ENCODE measurements at regions not wholly inside any gene's neighbourhood (a gene's known extent, or its start where the extent isn't known, plus 50 kb on each side); places are given as distances from the start of the nearest gene placed in this dataset.
A peak's percentile ranks its signal among the peaks of the same experiment; 100 is the strongest.
"Not testable (repeated sequence)": the region's sequence is repeated elsewhere in the genome, so short reads cannot be mapped to it uniquely, and the experiment has no call there.

DNA sequence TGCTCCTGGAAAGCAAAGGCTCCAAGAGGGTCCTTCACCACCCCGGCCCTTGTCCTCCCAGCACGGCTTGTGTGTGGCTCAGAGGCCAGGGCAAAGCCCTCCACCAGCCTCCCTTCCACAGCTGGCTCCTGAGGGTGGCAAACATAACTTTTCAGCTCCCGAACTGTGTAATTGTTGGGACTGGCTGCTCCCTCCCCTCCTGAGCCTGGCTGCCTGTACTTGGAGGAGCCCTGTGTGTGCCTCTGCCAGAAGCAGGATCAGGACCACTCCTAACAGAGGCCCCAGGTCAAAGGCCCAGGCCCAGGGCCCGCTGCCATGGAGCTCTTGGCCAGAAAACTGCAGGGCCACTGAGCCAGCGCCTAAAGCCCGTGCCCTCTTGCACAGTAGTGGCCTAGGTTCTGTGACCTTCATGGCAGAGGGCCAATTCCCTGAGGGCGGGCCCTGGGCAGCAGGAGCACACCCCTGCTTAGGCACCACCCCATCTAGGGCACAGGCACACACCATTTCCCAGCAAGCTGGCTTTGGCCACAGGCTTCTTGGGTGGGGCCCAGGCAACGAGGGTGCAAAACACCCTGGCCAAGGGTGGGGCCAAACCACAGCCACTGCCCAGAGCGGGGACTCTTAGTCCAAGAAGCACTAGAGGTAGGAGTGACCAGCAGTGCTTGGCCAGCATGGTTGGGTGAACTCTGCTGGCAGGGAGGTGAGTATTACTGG lies 201.2 kb downstream of the TBC1D2B start:
- DNase-seq, result not testable (repeated sequence)

- peak; percentile 16 for DNase-seq
These were observed 202.3 kb downstream of the TBC1D2B start for GRCh38 chr15:77875066-77875721.

DNA sequence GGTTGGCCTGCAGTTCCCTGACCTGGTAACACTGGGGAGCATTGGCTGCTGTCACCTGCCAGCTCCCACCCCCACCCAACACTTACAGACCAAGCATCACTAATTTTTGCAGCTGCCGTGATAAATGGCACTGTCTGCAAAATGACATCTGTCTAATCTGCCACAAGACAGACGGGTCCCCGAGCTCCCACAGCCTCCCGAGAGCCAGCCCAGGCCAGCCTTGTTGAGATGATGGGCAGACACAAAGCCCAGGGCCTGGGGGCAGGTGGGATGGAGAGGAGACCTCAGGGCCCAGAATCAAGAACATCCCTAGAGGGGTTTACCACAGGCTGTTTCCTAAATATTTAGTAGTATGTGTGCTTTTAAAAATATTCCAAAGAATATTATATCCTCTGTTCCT lies 203.4 kb downstream of the TBC1D2B start:
- DNase-seq, result no peak

- not testable (repeated sequence) for DNase-seq
These were observed 204.7 kb downstream of the TBC1D2B start for GRCh38 chr15:77872521-77873425.

GRCh38 chr15:77871852-77872371 lies 205.6 kb downstream of the TBC1D2B start:
- no peak for DNase-seq

DNA sequence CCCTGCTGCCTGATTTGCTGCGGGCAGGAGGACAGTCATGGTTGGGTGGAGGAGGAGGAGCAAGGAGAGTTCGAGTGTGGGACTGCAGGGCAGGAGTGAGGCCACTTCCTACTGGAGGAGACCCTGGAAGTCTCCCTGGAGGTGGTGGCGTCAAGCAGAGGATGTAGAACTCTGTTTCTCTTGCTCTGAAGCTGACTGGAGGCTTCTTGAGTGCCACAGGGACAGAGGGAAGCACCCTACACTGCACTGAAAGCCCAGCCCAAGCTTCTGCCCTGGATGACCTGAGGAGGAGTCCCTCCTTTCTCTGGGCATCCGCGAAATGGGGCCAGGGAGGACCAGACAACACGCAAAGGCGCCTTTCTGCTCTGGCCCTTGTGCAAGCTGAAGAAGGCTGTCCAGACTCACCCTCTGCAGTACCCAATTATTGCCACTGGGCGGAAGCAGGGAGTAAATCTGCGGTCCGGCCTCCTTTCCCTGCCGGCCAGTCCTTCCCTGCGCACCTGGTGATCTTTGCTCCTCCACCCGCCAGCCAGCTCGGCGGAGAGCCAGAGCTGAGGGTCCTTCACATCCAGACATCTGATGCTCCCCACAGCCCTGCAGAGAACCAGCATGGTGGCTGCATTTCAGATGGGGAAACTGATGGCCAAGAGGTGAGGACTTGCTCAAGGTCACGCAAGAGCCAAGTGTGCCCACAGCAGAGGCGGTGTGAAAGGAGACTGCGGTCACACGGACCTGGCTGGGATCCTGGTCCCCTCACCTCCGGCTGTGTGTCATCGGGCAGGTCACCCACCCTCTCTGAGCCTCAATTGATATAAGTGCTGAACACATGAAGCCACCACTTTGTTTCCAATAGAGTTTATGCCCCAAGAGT lies 207.1 kb downstream of the TBC1D2B start:
- DNase-seq, result peak; percentile 12 to 23

DNA sequence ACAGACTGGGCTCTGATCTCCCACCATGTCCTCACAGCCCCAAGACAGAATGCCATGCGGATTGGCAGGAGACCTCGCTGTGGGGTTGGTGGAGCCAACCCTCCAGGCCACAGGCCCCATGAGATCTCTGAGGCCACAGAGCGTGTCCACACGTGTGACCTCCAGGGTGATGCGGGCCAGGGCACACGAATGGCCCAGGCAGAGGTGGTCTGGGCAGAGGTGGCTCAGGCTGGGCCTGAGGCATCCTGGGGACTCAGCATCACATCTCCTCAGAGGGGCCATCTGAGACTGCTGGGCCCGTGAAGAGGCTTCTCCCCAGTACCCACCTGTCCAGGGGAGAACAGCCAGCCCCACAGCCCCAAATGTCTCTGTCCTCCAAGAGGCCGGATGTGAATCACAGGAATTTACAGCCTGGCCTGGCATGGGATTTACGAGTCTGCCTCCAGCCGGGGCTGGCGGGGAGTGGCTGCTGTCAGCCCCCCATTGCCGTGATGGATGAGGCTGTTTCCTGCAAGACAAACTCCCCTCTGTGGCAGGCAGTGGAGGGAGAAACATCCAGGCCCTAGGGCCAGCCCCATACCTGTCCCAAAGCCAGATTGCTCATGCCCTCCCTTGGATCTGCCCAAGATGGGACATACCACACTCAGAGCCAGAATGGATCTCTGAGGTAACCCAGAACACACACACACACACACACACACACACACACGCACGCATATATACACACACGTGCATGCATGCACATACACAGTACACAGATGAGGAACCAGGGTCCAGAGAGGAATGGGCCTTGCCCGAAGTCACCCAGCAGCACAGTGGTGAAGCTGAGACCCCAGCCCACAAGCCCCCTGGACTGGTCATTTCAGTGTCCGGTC lies 208.3 kb downstream of the TBC1D2B start:
- DNase-seq, result no peak

DNA sequence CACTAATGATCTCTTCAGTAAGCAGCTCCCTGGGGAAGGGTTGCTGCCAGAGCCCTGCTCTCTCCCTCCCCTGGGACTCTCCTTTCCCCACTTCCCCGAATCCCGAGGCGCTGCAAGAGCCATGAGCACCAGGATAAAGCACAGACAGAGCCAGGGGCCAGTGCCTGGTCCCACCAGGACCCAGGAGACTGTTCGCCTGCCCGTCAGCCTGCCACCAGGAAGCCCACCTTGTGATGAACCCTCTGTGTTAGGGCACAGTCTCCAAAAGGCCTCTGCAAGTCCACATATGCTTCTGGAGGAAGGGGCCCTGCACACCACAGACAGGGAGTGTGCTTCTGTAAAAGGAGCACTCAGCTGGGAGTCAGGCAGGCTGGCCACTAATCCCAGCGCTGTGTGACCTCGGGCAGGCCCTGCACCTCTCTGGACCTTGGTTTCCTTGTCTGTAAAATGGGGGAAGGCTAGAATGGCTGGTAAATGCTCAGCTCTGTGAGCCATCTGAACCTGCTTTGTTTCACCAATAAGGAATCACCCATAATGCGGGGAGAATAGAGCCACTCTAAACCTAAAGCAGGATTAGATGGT lies 209.4 kb downstream of the TBC1D2B start:
- not testable (repeated sequence) for DNase-seq

DNA sequence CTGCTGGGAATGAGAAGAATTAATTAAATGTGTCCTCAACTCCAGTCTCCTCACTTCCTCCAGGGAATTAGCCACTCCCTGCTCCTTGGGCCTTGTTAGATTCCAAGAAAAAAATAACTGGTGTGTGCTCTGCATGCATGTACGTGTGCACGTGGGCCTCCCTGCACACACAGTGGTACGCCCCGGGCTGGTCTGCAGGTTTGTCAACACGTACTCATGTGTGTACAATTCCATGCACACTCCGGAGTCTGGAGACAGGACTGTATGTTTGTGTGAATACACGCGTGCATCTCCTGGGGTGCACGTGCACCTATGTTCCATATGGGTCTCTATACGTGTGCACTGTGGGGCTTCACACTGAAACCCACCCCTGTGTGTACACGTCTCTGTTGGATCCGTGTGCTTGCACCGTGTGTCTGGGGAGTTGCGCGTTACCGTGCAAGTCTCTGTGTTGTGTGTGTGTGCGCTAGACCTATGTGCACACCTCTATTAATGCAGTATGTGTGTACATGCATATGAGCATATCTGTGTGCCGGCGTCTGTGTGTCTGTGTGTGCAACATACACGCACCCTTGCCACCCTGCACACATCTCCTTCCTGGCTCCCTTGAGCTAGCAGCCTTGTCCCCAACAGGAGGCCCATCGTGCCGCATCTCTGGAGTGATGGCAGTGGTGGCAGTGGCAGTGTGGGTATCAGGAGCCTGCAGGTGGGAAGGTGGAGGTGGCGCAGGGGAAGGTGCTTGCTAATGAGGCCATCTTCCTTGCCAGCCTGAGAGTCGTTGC lies 210.1 kb downstream of the TBC1D2B start:
- DNase-seq, result no peak

GRCh38 chr15:77866596-77867125 lies 210.8 kb downstream of the TBC1D2B start:
- no peak for DNase-seq

DNA sequence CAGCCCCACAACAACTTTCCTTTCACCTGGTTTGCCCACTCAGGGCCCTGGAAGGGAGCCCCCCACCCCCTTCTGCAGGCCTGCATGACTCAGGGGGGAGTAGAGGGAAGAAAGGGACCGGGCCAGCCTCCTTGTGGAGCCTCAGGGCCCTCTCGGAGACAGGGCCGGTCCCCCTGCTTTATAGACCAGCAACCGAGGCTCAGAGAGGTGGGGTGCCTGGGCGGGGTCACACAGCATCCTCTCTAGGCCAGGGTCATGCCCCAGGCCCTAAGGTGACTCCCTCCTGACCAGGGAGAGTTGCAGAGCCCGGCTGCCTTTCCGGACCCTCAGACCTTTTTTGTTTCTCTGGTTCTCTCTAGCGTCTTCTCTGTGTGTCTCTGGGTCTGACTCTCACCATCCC lies 211.3 kb downstream of the TBC1D2B start:
- no peak for DNase-seq

- no peak for DNase-seq
These were observed 211.8 kb downstream of the TBC1D2B start for GRCh38 chr15:77865701-77866100.

DNA sequence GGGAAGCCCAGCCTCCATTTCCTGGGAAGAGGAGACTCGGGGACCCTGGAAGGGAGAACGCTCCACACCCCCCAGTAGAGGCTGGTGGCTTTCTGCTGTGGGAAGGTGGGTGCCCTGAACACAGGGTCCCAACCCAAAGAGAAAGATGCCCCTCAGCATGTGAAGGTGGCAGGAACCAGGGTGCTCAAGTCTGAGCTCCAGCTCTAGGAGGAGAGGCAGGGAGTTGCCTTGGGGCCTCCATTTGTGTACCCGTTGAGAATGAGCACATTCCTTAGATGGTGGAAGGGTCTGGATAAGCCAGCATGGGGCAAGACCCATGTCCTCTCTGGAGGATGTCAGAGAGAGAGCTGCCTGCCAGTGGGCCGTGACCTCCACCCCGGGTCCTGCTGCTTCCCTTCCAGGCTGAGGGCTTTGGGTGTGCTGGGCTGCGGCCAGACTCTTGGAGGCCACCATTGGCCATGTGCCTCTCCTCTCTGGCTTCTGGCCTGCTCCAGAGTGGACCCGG lies 212.4 kb downstream of the TBC1D2B start:
- no peak for DNase-seq

- no peak for DNase-seq
These were observed 213.1 kb downstream of the TBC1D2B start for GRCh38 chr15:77864211-77865105.

GRCh38 chr15:77863491-77864105 lies 213.9 kb downstream of the TBC1D2B start:
- no peak for DNase-seq

DNA sequence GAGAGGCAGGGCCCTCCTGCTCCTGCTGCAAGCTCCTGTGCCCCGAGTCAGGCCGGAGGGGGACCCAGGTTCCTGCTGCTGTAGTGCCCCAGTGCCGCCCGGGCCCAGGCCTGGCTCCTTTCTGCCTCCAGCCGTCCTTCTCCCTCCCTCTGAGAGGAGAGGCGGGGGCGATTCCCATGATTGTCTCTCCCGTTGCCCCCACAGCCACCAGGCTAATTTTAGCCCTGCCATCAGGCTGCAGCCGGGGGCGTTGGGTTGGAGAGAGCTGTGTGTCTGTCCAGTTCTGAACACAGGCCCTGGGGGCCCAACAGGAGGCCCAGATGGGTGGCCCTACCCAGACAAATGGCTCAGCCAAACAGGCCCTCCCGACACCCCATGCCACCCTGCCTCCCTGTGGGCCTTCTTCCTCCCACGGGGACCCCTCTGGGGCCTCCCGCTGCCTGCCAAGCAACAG lies 214.8 kb downstream of the TBC1D2B start:
- no peak for DNase-seq

DNA sequence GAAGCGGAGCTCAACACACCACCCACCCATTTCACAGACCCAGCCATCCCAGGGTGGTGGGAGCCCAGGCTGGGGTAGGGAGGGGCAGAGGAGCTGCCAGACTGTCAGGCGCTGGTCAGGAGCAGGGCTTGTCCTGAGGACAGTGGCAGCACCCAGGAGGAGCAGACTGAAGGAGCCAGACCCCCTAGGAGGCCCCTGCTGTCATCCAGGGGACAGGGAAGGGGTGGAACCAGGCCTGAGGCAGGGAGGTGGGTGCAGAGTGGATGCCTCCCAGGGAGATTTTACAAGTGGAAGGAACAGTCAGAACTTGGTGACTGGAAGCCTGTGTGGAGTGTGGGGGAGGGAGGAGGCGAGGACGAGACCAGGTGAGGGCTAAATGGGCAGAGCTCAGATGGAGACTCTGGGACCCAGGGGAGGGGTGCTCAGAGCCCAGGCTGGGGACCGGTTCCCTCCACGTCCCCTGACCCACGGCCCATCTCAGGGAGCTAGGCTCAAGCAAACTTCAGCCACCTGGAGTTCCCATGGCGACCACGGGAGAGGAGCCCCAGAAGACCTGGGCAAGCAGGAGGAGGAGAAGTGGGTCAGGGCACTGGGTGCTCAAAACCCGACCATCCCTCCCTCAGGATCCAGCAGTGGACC lies 215.4 kb downstream of the TBC1D2B start:
- not testable (repeated sequence) for DNase-seq
